CD4-positive, alpha-beta T cell treated with Interleukin-17A for 4 hours (primary cell): ENCODE measurements at regions not wholly inside any gene's neighbourhood (a gene's known extent, or its start where the extent isn't known, plus 50 kb on each side); places are given as distances from the start of the nearest gene placed in this dataset.
"Not testable (repeated sequence)": the region's sequence is repeated elsewhere in the genome, so short reads cannot be mapped to it uniquely, and the experiment has no call there.

Experiments used
- DNase-seq: peaks from one replicate; pipeline ENCODE4 v3.0.0-alpha.2; 2020; ENCODE audit warnings: mixed read lengths

- DNase-seq = no peak
Measured at GRCh38 chr16:86945166-86945900, 367.0 kb downstream of the FOXL1 start.

GRCh38 chr16:86946396-86946795, 368.0 kb downstream of the FOXL1 start:
- DNase-seq = no peak

GRCh38 chr16:86946981-86947380, 368.6 kb downstream of the FOXL1 start:
- DNase-seq = no peak

- DNase-seq = no peak
Measured at GRCh38 chr16:86948046-86948445, 369.1 kb downstream of the C16orf95 start.

- DNase-seq = no peak
Measured at GRCh38 chr16:86949116-86949515, 368.1 kb downstream of the C16orf95 start.

- DNase-seq = no peak
Measured at GRCh38 chr16:86949630-86950029, 367.6 kb downstream of the C16orf95 start.

GRCh38 chr16:86951041-86951822, 366.0 kb downstream of the C16orf95 start:
- DNase-seq = no peak

GRCh38 chr16:86951831-86952598, 365.2 kb downstream of the C16orf95 start:
- no peak for DNase-seq

GRCh38 chr16:86952769-86953168, 364.4 kb downstream of the C16orf95 start:
- no peak for DNase-seq

GRCh38 chr16:86953631-86954391, 363.4 kb downstream of the C16orf95 start:
- no peak for DNase-seq

GRCh38 chr16:86955136-86955855, 361.9 kb downstream of the C16orf95 start:
- DNase-seq = no peak

GRCh38 chr16:86956437-86956836, 360.8 kb downstream of the C16orf95 start:
- no peak for DNase-seq

GRCh38 chr16:86957662-86958198, 359.5 kb downstream of the C16orf95 start:
- not testable (repeated sequence) for DNase-seq

- no peak for DNase-seq
Measured at GRCh38 chr16:86958423-86958822, 358.8 kb downstream of the C16orf95 start.

GRCh38 chr16:86959091-86959651, 358.0 kb downstream of the C16orf95 start:
- DNase-seq = no peak

GRCh38 chr16:86959729-86960128, 357.5 kb downstream of the C16orf95 start:
- no peak for DNase-seq

- no peak for DNase-seq
Measured at GRCh38 chr16:86960266-86960665, 356.9 kb downstream of the C16orf95 start.

GRCh38 chr16:86961171-86961601, 356.0 kb downstream of the C16orf95 start:
- no peak for DNase-seq

GRCh38 chr16:86962259-86962658, 354.9 kb downstream of the C16orf95 start:
- no peak for DNase-seq

- DNase-seq = no peak
Measured at GRCh38 chr16:86962913-86963312, 354.3 kb downstream of the C16orf95 start.
